ENCODE measurements at regions not wholly inside any gene's neighbourhood (a gene's known extent, or its start where the extent isn't known, plus 50 kb on each side); places are given as distances from the start of the nearest gene placed in this dataset.

DNA sequence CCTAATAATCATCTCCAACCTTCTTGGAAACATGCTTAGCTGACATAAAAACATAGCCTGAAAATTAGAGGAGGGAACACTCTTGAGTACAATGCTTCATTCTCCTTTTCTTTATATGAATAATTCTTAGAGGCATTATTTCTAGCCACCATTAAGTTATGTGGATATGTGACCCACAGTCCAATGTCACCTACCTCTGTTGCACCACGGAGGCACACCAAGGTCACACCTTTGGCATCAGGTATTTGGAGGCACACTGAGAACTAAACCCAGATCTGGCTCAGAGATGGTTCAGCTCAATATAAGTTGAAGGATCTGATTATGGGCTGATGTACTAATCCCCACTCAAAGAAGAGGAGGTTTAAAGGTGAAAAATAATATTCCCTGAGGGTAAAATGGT is 385.1 kb downstream of the POM121L12 start:
- ATAC-seq (no peak), DNase-seq (ENCODE audit: low read depth, low spot score) (no peak)
- H3K4me3 ChIP-seq (replicated peaks in 1 of 2; ENCODE audit: low read depth in 1 of 2, low read length in 2 of 2): no peak overlapping the region
- no TSS peak for BruUV-seq (replicated peaks)
- H3K9ac ChIP-seq (ENCODE audit: low read length): no peak overlapping the region
- ChIA-PET POLR2A (no interaction called here), RAD21 (ENCODE audit: low non-redundant PET in 1 of 2, low total read pairs in 2 of 2, uncharacterized antibody in 2 of 2, unreplicated experiment in 2 of 2) (no interaction called here), CTCF (no interaction called here)
- H3K4me1 ChIP-seq (ENCODE audit: control insufficient read depth in 1 of 2, insufficient read depth in 2 of 2, low read length in 2 of 2): no peaks in the 10 kb centered on the region
- no peak overlapping the region for H2AFZ ChIP-seq (ENCODE audit: low read depth, low read length, poor library complexity, severe bottlenecking)
- intact Hi-C loops (cut with micrococcal nuclease): no loop called here
- TF ChIP-seq CBX3 (IDR thresholded peaks at IDR 0.05; ENCODE audit: low read depth): no peak
- no peak for TF ChIP-seq SIN3A (IDR thresholded peaks at IDR 0.05; ENCODE audit: low read depth)
- no peak for TF ChIP-seq EZH2 (IDR thresholded peaks at IDR 0.05)
- no peak for TF ChIP-seq ZNF274 (IDR thresholded peaks at IDR 0.05; ENCODE audit: low read depth, low read length)
- no peak for TF ChIP-seq YY1 (IDR thresholded peaks at IDR 0.05; ENCODE audit: extremely low read depth, insufficient replicate concordance, low read depth, low read length)
- no peak for TF ChIP-seq TCF7L2 (IDR thresholded peaks at IDR 0.05; ENCODE audit: borderline replicate concordance, extremely low read depth, insufficient read depth, insufficient read length)
- TF ChIP-seq, protein P1, sequence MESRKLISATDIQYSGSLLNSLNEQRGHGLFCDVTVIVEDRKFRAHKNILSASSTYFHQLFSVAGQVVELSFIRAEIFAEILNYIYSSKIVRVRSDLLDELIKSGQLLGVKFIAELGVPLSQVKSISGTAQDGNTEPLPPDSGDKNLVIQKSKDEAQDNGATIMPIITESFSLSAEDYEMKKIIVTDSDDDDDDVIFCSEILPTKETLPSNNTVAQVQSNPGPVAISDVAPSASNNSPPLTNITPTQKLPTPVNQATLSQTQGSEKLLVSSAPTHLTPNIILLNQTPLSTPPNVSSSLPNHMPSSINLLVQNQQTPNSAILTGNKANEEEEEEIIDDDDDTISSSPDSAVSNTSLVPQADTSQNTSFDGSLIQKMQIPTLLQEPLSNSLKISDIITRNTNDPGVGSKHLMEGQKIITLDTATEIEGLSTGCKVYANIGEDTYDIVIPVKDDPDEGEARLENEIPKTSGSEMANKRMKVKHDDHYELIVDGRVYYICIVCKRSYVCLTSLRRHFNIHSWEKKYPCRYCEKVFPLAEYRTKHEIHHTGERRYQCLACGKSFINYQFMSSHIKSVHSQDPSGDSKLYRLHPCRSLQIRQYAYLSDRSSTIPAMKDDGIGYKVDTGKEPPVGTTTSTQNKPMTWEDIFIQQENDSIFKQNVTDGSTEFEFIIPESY (IDR thresholded peaks at IDR 0.05; ENCODE audit: extremely low read depth, insufficient replicate concordance, low read length): no peak
- TF ChIP-seq JUND (IDR thresholded peaks at IDR 0.05): no peak
- TF ChIP-seq POLR2AphosphoS5 (IDR thresholded peaks at IDR 0.05; ENCODE audit: low read depth, low read length): no peak
- no peak for TF ChIP-seq FOSL1 (IDR thresholded peaks at IDR 0.05; ENCODE audit: low read depth)
- no peak for TF ChIP-seq EGR1 (IDR thresholded peaks at IDR 0.05; ENCODE audit: low read depth)
- no peak for TF ChIP-seq CEBPB (IDR thresholded peaks at IDR 0.05; ENCODE audit: low read depth)
- no peak for TF ChIP-seq ELF1 (IDR thresholded peaks at IDR 0.05; ENCODE audit: borderline replicate concordance, low read depth)
- TF ChIP-seq POLR2A (IDR thresholded peaks at IDR 0.05; ENCODE audit: borderline replicate concordance, extremely low read depth, insufficient read depth, insufficient read length): no peak
- TF ChIP-seq SP1 (IDR thresholded peaks at IDR 0.05; ENCODE audit: low read depth): no peak
- TF ChIP-seq RAD21 (IDR thresholded peaks at IDR 0.05; ENCODE audit: low read depth): no peak
- TF ChIP-seq, protein P2, sequence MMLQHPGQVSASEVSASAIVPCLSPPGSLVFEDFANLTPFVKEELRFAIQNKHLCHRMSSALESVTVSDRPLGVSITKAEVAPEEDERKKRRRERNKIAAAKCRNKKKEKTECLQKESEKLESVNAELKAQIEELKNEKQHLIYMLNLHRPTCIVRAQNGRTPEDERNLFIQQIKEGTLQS (IDR thresholded peaks at IDR 0.05): no peak
- no peak for TF ChIP-seq EZH2phosphoT487 (IDR thresholded peaks at IDR 0.05; ENCODE audit: borderline replicate concordance)
- H3K79me2 ChIP-seq (ENCODE audit: insufficient read depth, low read length): no peaks in the 10 kb centered on the region
- H3K9me2 ChIP-seq (ENCODE audit: insufficient read depth): no peaks in the 10 kb centered on the region
- H4K20me1 ChIP-seq (ENCODE audit: insufficient read depth): no peaks in the 10 kb centered on the region
- H3K4me2 ChIP-seq (ENCODE audit: low read length): no peak overlapping the region
- H3K36me3 ChIP-seq (ENCODE audit: control insufficient read depth in 1 of 2, insufficient read depth in 2 of 2, low read length in 2 of 2): no peaks in the 10 kb centered on the region
- no peaks in the 10 kb centered on the region for H3K27me3 ChIP-seq (ENCODE audit: insufficient read depth, low read length)
- H3K27ac ChIP-seq (ENCODE audit: low read depth, low read length): no peak overlapping the region
- peaks cover 0 to 26% of the 10 kb centered on the region in 2 experiments; a peak in 2 of 4 replicates for H3K9me3 ChIP-seq (ENCODE audit: control insufficient read depth in 1 of 2, insufficient read depth in 1 of 2, low read depth in 1 of 2, low read length in 2 of 2)

Data from HCT116 (cell line).